LNCaP clone FGC (cell line): ENCODE measurements at regions not wholly inside any gene's neighbourhood (a gene's known extent, or its start where the extent isn't known, plus 50 kb on each side); places are given as distances from the start of the nearest gene placed in this dataset.
"Not testable (repeated sequence)": the region's sequence is repeated elsewhere in the genome, so short reads cannot be mapped to it uniquely, and the experiment has no call there.

Source experiments
- DNase-seq: peaks from one replicate; pipeline ENCODE4 v3.0.0-alpha.2; 2011; ENCODE audit warnings: low read depth
- H3K4me3 ChIP-seq: 2 replicates; pipeline ENCODE4 v1.5.1; 2011; ENCODE audit warnings: mild to moderate bottlenecking, low read depth, low read length, control low read depth
- TF ChIP-seq, protein P1 (sequence below): IDR thresholded peaks from 2 replicates; pipeline ENCODE4 v1.5.1; 2012; ENCODE audit warnings: mild to moderate bottlenecking; ENCODE audit not compliant: control insufficient read depth, insufficient read depth; ENCODE audit errors: extremely low read depth

DNA sequence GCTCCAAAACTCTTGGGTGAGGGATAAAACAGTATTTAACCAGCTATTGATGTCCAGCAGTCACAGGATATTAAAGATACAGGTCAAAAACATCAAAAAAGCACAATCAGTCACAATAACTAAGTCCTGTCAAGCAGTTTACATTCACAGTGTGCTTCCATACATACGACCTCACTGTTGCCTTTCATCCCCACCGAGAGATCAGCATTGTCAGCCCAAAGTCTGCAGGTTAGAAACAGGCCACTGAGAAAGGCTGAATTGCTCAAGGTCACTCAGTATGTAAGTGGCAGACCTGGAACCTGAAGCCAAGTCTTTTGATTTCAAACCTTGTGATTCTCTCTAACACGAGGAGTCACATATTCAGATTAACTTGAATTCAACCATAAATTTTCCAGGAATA lies 124.9 kb downstream of the GXYLT1 start:
- no peak overlapping the region for H3K4me3 ChIP-seq
- TF ChIP-seq, protein P1, sequence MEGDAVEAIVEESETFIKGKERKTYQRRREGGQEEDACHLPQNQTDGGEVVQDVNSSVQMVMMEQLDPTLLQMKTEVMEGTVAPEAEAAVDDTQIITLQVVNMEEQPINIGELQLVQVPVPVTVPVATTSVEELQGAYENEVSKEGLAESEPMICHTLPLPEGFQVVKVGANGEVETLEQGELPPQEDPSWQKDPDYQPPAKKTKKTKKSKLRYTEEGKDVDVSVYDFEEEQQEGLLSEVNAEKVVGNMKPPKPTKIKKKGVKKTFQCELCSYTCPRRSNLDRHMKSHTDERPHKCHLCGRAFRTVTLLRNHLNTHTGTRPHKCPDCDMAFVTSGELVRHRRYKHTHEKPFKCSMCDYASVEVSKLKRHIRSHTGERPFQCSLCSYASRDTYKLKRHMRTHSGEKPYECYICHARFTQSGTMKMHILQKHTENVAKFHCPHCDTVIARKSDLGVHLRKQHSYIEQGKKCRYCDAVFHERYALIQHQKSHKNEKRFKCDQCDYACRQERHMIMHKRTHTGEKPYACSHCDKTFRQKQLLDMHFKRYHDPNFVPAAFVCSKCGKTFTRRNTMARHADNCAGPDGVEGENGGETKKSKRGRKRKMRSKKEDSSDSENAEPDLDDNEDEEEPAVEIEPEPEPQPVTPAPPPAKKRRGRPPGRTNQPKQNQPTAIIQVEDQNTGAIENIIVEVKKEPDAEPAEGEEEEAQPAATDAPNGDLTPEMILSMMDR, result no peak
- DNase-seq, result no peak

DNA sequence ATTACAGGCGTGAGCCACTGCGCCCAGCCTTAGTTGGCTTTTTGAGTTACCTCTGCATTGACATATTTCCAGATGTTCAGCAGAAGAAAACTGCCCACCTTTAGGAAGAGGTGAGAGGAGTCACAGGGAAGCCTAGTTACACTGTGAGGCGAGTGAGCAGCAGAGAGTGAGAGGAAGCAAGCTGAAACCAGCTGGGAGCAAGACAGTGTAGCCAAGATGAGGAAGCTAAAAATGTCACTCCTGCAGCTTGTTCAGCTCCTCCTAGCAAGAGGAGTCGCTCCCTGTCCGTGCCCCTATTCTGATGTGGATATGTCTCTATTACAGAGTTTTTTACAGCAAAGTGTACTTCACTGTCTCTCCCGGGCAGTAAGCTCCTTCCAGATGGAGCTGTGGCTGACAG lies 127.6 kb downstream of the GXYLT1 start:
- TF ChIP-seq, protein P1, result no peak
- no peak overlapping the region for H3K4me3 ChIP-seq
- DNase-seq, result no peak

DNA sequence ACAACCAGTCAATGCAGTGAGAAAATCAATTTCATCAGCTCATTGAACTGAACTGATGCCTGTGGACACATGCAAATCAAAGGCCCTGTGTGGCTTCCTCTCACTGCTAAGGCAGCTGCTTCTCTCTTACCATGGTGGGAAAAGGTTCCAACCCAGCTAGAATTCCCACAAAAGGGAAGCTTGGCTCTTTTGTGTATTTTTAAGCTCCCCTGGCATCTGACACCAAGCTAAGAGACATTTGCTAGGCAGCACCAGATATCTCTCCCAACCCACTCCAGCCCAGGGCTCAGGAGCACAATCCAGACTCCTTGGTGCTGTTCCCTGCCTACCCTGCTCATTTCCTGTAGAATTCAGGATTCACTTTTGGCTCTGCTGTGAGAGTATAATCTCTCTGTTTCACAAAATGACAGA lies 129.6 kb downstream of the GXYLT1 start:
- H3K4me3 ChIP-seq, result no peak overlapping the region
- no peak for DNase-seq
- TF ChIP-seq, protein P1, result no peak

- DNase-seq, H3K4me3 ChIP-seq: not testable (repeated sequence)
Measured at GRCh38 chr12:42012501-42012900, 132.2 kb downstream of the GXYLT1 start.

DNA sequence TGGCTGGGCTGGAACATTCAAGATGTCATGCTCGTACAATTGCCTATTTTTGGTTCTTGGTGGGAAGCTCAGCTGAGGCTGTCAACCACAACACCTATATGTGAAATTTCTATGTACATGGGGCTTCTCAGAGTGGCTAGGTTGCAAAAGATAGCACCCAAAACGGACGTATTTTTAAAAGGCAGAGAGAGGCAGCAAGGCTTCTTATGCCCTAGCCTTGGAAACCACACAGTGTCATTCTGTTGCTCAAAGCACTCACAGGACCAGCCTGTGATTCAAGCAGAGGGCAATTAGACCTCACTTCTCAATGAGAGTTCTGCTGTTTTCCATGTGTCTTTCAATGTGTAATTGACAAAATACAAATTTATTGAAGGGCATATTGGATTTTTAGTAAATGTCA lies 134.0 kb downstream of the GXYLT1 start:
- no peak overlapping the region for H3K4me3 ChIP-seq
- no peak for DNase-seq
- TF ChIP-seq, protein P1, result no peak

DNA sequence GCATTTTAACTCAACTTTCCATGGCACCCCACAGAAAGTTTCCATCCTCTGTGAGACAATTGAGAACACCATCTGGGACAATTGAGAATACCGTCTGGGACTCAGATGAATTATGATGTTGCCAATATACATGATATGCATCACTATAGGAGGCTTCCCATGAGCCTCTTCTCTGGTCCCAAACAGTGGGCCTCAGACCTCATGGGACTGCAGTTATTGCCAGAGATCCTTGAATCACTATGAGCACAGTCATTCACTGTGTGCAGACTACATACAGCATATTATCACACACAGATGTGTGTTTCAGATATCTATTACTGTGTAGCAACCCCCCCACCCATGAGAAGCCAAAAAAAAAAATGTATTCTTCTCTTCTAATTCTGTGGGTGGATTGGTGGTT lies 134.4 kb downstream of the GXYLT1 start:
- no peak overlapping the region for H3K4me3 ChIP-seq
- DNase-seq, result no peak
- TF ChIP-seq, protein P1, result no peak

DNA sequence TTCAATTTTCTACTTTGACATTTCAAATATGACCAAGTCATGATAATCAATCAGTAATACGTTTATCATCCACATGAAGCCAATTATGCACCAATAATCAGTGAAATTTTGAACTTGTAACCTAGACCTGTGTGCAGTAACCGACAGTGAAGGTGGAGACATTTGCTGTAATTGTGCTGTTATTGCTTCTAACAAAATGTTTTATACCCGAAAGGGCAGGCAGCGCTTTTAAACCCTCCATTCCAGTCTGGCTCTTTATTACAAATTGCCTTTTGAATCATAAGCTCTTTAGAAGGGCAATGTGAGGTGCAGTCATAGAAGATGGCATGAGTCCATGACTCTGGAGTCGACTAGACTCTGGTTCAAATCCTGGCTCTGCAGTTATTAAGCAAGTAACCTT lies 135.7 kb downstream of the GXYLT1 start:
- no peak overlapping the region for H3K4me3 ChIP-seq
- DNase-seq, result no peak
- TF ChIP-seq, protein P1, result no peak
